Effector memory CD8-positive, alpha-beta T cell (primary cell): ENCODE measurements at regions not wholly inside any gene's neighbourhood (a gene's known extent, or its start where the extent isn't known, plus 50 kb on each side); places are given as distances from the start of the nearest gene placed in this dataset.

Experiments
- ATAC-seq: fragments of 150-1000 bp; cut with Tn5 transposase; replicated peaks from 2 replicates; pipeline ENCODE4 v1.10.0; 2021; ENCODE audit warnings: mild to moderate bottlenecking, moderate library complexity
- DNase-seq, 3 experiments: peaks; one replicate each; pipeline ENCODE4 v3.0.0; 2021
- H3K27ac Mint-ChIP-seq, 2 donors: one replicate each; pipeline ENCODE4 v1.8.0; 2022; ENCODE audit warnings: mild to moderate bottlenecking in 2 of 2, mixed read lengths in 2 of 2, moderate library complexity in 2 of 2
- H3K27me3 Mint-ChIP-seq, 2 donors: one replicate each; pipeline ENCODE4 v1.8.0; 2022; ENCODE audit warnings: mixed read lengths in 2 of 2
- H3K36me3 Mint-ChIP-seq: one replicate; pipeline ENCODE4 v1.8.0; 2022; ENCODE audit warnings: mild to moderate bottlenecking, moderate library complexity, mixed read lengths; ENCODE audit not compliant: insufficient read depth
- H3K4me1 Mint-ChIP-seq, 2 donors: one replicate each; pipeline ENCODE4 v1.8.0; 2022; ENCODE audit warnings: low read depth in 2 of 2, mixed read lengths in 2 of 2
- H3K4me3 Mint-ChIP-seq, 2 donors: one replicate each; pipeline ENCODE4 v1.8.0; 2022; ENCODE audit warnings: mild to moderate bottlenecking in 2 of 2, mixed read lengths in 2 of 2, moderate library complexity in 2 of 2
- H3K9me3 Mint-ChIP-seq, 2 donors: one replicate each; pipeline ENCODE4 v1.8.0; 2022; ENCODE audit warnings: mixed read lengths in 2 of 2

DNA sequence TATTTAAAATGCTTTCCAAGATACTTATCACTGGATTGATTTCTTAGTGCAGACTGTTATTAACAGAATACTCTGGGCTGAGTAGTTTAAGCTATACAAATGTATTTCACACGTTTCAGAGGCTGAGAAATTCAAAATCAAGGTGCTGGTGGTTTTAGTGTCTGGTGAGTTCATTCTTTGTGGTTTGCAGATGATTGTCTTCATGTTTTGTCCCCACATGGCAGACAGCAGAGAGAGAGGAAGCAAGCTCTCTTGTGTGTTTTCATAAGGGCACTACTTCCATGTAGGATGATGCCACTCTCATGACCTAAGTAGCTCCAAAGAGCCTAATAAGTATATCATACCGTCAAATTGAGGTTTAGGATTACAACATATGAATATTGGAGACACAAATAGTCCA is 1348.9 kb upstream of the FLRT2 start:
- H3K27ac Mint-ChIP-seq, result no peak overlapping the region
- no peaks in the 10 kb centered on the region for H3K36me3 Mint-ChIP-seq
- H3K27me3 Mint-ChIP-seq, result no peaks in the 10 kb centered on the region
- H3K4me3 Mint-ChIP-seq, result no peak overlapping the region
- ATAC-seq (no peak), DNase-seq (no peak)
- no peaks in the 10 kb centered on the region for H3K4me1 Mint-ChIP-seq
- H3K9me3 Mint-ChIP-seq, result peaks cover 11 to 22% of the 10 kb centered on the region in 2 donors

DNA sequence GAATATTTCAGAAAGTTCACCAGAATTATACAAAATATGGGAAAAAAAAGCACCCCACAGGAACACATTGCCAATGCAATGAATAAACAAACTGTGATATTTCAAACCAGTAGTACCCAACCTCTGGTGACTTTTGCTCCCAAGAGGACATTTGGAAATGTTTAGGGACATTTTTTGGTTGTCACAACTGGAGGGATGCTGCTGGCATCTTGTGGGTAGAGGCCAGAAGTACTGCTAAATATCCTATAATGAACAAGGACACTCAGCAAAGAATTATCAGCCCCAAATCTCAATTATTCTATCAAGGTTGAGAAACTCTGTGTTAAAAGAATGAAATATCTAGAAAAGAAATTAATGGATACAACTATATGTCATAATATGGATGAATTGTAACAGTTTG is 1334.4 kb upstream of the FLRT2 start:
- no peaks in the 10 kb centered on the region for H3K4me1 Mint-ChIP-seq
- ATAC-seq (no peak), DNase-seq (no peak)
- peaks cover 6% of the 10 kb centered on the region for H3K36me3 Mint-ChIP-seq
- H3K27ac Mint-ChIP-seq, result no peak overlapping the region
- no peak overlapping the region for H3K4me3 Mint-ChIP-seq
- H3K9me3 Mint-ChIP-seq, result peaks cover 13 to 26% of the 10 kb centered on the region in 2 donors
- H3K27me3 Mint-ChIP-seq, result no peaks in the 10 kb centered on the region

DNA sequence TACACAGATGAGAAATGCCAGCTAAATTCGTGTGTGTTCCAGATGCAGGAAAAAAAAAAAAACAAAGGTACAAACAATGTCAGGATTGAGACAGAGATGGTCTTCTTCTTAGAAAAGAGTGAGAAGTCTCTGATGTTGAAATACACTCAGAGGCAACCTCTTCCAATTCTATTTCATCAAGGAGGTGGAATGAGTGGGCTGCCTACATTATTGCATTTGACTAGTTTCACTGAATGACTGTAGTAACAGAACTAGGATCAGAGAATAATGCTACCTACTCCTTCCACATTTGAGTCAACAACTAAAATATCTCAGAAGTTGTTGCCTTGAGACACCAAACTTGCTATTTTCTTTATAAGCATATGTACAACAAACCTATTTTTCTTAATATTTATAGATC is 1332.2 kb upstream of the FLRT2 start:
- no peak overlapping the region for H3K4me3 Mint-ChIP-seq
- H3K27me3 Mint-ChIP-seq, result no peaks in the 10 kb centered on the region
- DNase-seq, result no peak
- H3K27ac Mint-ChIP-seq, result no peak overlapping the region
- H3K4me1 Mint-ChIP-seq, result no peaks in the 10 kb centered on the region
- H3K9me3 Mint-ChIP-seq, result peaks cover 16 to 26% of the 10 kb centered on the region in 2 donors
- peaks cover 6% of the 10 kb centered on the region for H3K36me3 Mint-ChIP-seq
- ATAC-seq, result no peak

GRCh38 chr14:84202486-84202885 is 1327.5 kb upstream of the FLRT2 start:
- ATAC-seq, result no peak
- no peak for DNase-seq
- Mint-ChIP-seq H3K36me3 (peaks cover 3% of the 10 kb centered on the region), H3K27ac (no peak overlapping the region), H3K27me3 (no peaks in the 10 kb centered on the region), H3K9me3 (peaks cover 20 to 21% of the 10 kb centered on the region in 2 donors), H3K4me3 (no peak overlapping the region), H3K4me1 (no peaks in the 10 kb centered on the region)

GRCh38 chr14:84203896-84204295 is 1326.0 kb upstream of the FLRT2 start:
- DNase-seq (no peak), ATAC-seq (no peak)
- no peaks in the 10 kb centered on the region for H3K4me1 Mint-ChIP-seq
- peaks cover 23 to 24% of the 10 kb centered on the region in 2 donors for H3K9me3 Mint-ChIP-seq
- no peak overlapping the region for H3K27ac Mint-ChIP-seq
- no peak overlapping the region for H3K4me3 Mint-ChIP-seq
- no peaks in the 10 kb centered on the region for H3K27me3 Mint-ChIP-seq
- peaks cover 3% of the 10 kb centered on the region for H3K36me3 Mint-ChIP-seq

- no peaks in the 10 kb centered on the region for H3K27me3 Mint-ChIP-seq
- H3K27ac Mint-ChIP-seq, result no peak overlapping the region
- no peak for DNase-seq
- no peaks in the 10 kb centered on the region for H3K36me3 Mint-ChIP-seq
- H3K4me1 Mint-ChIP-seq, result no peaks in the 10 kb centered on the region
- H3K9me3 Mint-ChIP-seq, result peaks cover 14 to 17% of the 10 kb centered on the region in 2 donors
- no peak overlapping the region for H3K4me3 Mint-ChIP-seq
- ATAC-seq, result no peak
These were observed 1321.5 kb upstream of the FLRT2 start for GRCh38 chr14:84208451-84208850.

DNA sequence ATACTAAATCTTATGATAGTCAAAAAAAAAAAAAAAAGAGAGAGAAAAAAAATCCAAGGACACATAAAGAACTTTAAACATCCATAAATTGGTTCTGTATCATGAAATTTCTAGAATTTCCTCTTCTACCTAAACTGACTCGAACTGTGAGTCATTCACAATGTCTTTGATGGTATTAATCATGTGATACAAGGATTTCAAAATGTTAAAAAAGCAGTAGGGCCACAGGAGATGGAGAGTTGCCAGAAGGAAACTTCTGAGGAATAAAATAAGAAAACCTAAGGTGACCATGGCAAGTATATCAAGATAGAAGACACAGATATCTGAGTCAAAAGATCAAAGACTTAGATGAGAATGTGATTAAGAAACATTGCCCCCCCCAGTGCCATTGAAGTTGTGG is 1320.9 kb upstream of the FLRT2 start:
- Mint-ChIP-seq H3K4me3 (no peak overlapping the region), H3K27ac (no peak overlapping the region), H3K36me3 (no peaks in the 10 kb centered on the region), H3K27me3 (no peaks in the 10 kb centered on the region), H3K9me3 (peaks cover 14 to 17% of the 10 kb centered on the region in 2 donors), H3K4me1 (no peaks in the 10 kb centered on the region)
- no peak for ATAC-seq
- no peak for DNase-seq

DNA sequence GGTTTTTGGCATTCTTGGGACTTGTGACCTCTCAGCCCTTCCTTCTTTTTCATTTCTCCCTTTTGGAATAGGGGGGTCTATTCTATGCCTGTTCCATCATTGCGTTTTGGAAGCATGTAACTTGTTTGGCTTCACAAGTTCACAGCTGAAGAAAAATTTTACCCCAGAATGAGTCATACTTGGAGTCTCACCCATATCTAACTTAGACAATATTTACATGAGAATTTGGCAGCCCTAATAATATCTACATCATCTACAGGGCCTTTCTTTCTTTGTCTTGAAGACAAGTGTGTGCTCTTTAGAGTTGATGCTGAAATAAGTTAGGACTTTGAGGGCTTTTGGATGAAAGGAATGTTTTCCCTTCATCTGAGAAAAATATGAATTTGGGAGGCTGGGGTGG is 1312.9 kb upstream of the FLRT2 start:
- Mint-ChIP-seq H3K27me3 (no peaks in the 10 kb centered on the region), H3K4me1 (no peaks in the 10 kb centered on the region), H3K36me3 (no peaks in the 10 kb centered on the region), H3K9me3 (peaks cover 18 to 22% of the 10 kb centered on the region in 2 donors), H3K27ac (no peak overlapping the region), H3K4me3 (no peak overlapping the region)
- ATAC-seq (no peak), DNase-seq (no peak)

GRCh38 chr14:84225268-84225667 is 1304.7 kb upstream of the FLRT2 start:
- H3K27ac Mint-ChIP-seq, result no peak overlapping the region
- H3K9me3 Mint-ChIP-seq, result peaks cover 5 to 26% of the 10 kb centered on the region in 2 donors
- H3K27me3 Mint-ChIP-seq, result no peaks in the 10 kb centered on the region
- H3K36me3 Mint-ChIP-seq, result no peaks in the 10 kb centered on the region
- H3K4me1 Mint-ChIP-seq, result no peaks in the 10 kb centered on the region
- no peak for DNase-seq
- H3K4me3 Mint-ChIP-seq, result no peak overlapping the region
- no peak for ATAC-seq

GRCh38 chr14:84228702-84229101 is 1301.2 kb upstream of the FLRT2 start:
- Mint-ChIP-seq H3K9me3 (peaks cover 2 to 16% of the 10 kb centered on the region in 2 donors), H3K27ac (no peak overlapping the region), H3K4me1 (no peaks in the 10 kb centered on the region), H3K4me3 (no peak overlapping the region), H3K27me3 (no peaks in the 10 kb centered on the region), H3K36me3 (no peaks in the 10 kb centered on the region)
- DNase-seq, result no peak
- no peak for ATAC-seq

DNA sequence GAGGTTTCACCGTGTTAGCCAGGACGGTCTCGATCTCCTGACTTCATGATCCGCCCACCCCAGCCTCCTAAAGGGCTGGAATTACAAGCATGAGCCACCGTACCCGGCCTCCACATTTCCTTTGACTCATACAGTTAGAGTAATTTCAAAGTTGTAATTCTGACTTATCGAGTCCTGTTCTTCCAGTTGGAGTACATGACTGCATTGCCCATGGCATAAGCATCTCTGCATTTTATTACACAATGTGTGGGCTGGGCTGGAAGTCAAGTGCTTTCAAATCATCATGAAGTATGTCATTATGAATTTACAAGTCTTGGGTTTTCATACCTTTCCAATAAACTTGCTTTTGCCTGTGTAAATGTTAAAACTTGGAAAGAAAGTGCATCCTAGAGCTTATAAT is 1295.7 kb upstream of the FLRT2 start:
- Mint-ChIP-seq H3K4me3 (no peak overlapping the region), H3K27me3 (no peaks in the 10 kb centered on the region), H3K4me1 (no peaks in the 10 kb centered on the region), H3K36me3 (no peaks in the 10 kb centered on the region), H3K27ac (no peak overlapping the region), H3K9me3 (peaks cover 3 to 14% of the 10 kb centered on the region in 2 donors)
- no peak for DNase-seq
- no peak for ATAC-seq

- DNase-seq (no peak), ATAC-seq (no peak)
- Mint-ChIP-seq H3K4me3 (no peak overlapping the region), H3K9me3 (peaks cover 0 to 3% of the 10 kb centered on the region in 2 donors), H3K27ac (no peak overlapping the region), H3K4me1 (no peaks in the 10 kb centered on the region), H3K27me3 (no peaks in the 10 kb centered on the region), H3K36me3 (no peaks in the 10 kb centered on the region)
These were observed 1293.7 kb upstream of the FLRT2 start for GRCh38 chr14:84236290-84236689.

GRCh38 chr14:84237881-84238280 is 1292.1 kb upstream of the FLRT2 start:
- H3K27me3 Mint-ChIP-seq, result no peaks in the 10 kb centered on the region
- DNase-seq, result no peak
- H3K4me3 Mint-ChIP-seq, result no peak overlapping the region

DNA sequence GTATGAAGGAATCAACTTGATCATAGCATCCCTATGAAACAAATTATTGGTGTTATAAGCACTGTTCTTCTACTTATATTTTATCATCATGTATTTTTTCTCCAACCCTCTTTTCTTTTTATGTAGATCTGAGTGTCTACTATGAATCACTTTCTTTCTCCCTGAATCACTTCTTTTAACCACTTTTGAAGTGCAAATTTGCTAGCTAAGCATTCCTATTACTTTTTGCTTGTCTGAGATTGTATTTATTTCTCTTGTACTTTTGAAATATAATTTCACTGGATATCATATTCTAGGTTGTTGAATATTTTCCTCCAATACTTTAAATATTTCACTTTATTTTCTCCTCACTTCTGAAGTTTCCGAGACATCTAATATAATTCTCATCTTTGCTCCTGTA is 1282.3 kb upstream of the FLRT2 start:
- ATAC-seq, result no peak
- Mint-ChIP-seq H3K9me3 (peaks cover 8 to 13% of the 10 kb centered on the region in 2 donors), H3K4me3 (no peak overlapping the region)

More at GRCh38 chr14:84237881-84238280, 1292.1 kb upstream of the FLRT2 start:
- no peak overlapping the region for H3K27ac Mint-ChIP-seq
- ATAC-seq, result no peak
- H3K36me3 Mint-ChIP-seq, result no peaks in the 10 kb centered on the region
- peaks cover 4 to 5% of the 10 kb centered on the region in 2 donors for H3K9me3 Mint-ChIP-seq
- no peaks in the 10 kb centered on the region for H3K4me1 Mint-ChIP-seq

GRCh38 chr14:84250893-84251292 is 1279.1 kb upstream of the FLRT2 start:
- H3K4me1 Mint-ChIP-seq, result no peaks in the 10 kb centered on the region
- H3K27me3 Mint-ChIP-seq, result no peaks in the 10 kb centered on the region
- ATAC-seq (no peak), DNase-seq (no peak)
- H3K36me3 Mint-ChIP-seq, result no peaks in the 10 kb centered on the region
- H3K27ac Mint-ChIP-seq, result no peak overlapping the region
- H3K9me3 Mint-ChIP-seq, result peaks cover 0 to 5% of the 10 kb centered on the region in 2 donors
- no peak overlapping the region for H3K4me3 Mint-ChIP-seq

More for the DNA sequence above, 1282.3 kb upstream of the FLRT2 start:
- Mint-ChIP-seq H3K27ac (no peak overlapping the region), H3K36me3 (no peaks in the 10 kb centered on the region), H3K27me3 (no peaks in the 10 kb centered on the region), H3K4me1 (no peaks in the 10 kb centered on the region)
- DNase-seq, result no peak
